HFF-Myc (cell line): ENCODE measurements at regions not wholly inside any gene's neighbourhood (a gene's known extent, or its start where the extent isn't known, plus 50 kb on each side); places are given as distances from the start of the nearest gene placed in this dataset.

Source experiments
- DNase-seq: peaks from one replicate; pipeline ENCODE4 v3.0.0-alpha.2; 2011; ENCODE audit warnings: low read depth; ENCODE audit errors: extremely low read depth
- H3K4me3 ChIP-seq: replicated peaks from 2 replicates; pipeline ENCODE4 v1.5.1; 2011; ENCODE audit warnings: low read depth, mild to moderate bottlenecking, control low read depth, low read length
- CTCF ChIP-seq: IDR thresholded peaks from 2 replicates; pipeline ENCODE4 v1.5.1; 2012; ENCODE audit warnings: mild to moderate bottlenecking, low read depth, low read length, control low read depth; ENCODE audit errors: missing control alignments

- no peak for DNase-seq
- no peak for TF ChIP-seq CTCF
- H3K4me3 ChIP-seq: no peak overlapping the region
Measured at GRCh38 chr13:94764576-94765321, 52.4 kb upstream of the SOX21 start.
